Right kidney (tissue), 1 donor: ENCODE measurements at regions not wholly inside any gene's neighbourhood (a gene's known extent, or its start where the extent isn't known, plus 50 kb on each side); places are given as distances from the start of the nearest gene placed in this dataset.

Experiments used
- DNase-seq: peaks from one replicate; pipeline ENCODE4 v3.0.0-alpha.2; 2016

- no peak for DNase-seq
These were observed 378.8 kb upstream of the TUSC1 start for GRCh38 chr9:26057050-26057449.

- no peak for DNase-seq
These were observed 376.6 kb upstream of the TUSC1 start for GRCh38 chr9:26054600-26055520.

- no peak for DNase-seq
These were observed 375.7 kb upstream of the TUSC1 start for GRCh38 chr9:26053954-26054353.

- no peak for DNase-seq
These were observed 365.2 kb upstream of the TUSC1 start for GRCh38 chr9:26043431-26043830.

DNA sequence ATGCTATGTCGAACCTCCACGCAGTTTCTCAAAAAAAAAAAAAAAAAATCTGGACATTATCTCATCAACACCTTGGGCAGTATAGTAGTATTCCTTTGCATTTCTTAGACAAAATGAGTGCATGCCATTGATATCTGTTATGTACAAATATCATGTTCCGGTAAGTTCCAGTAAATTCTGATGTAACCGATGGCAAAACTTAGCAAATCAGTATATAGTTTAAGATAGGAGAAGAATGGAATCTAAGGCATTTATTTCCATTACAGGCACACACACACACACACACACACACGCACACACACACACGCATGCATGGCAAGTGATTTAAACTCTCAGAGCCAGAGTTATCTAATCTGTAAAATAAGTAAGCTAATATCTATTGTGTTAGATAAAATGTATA lies 356.5 kb upstream of the TUSC1 start:
- no peak for DNase-seq

GRCh38 chr9:26033336-26033735 lies 355.1 kb upstream of the TUSC1 start:
- no peak for DNase-seq

GRCh38 chr9:26026423-26027100 lies 348.3 kb upstream of the TUSC1 start:
- DNase-seq = no peak

DNA sequence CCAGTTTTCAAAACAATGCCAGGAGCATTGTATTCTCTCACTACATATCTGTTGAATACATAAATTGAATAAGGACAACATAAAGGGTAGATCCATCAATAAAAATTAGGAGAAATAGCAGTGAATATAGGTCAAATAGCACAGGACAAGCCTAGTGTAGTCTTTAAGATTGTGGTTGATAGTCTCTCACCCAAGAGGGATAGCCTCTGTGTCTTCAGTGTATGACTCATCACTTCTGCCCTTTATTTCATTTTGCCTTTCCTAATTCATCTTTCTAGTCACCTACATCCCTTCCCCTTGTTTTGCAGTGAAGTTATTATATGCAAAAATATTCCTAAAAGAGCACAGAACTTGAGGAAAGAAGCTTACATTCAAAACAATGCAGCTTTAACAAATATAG lies 335.0 kb upstream of the TUSC1 start:
- DNase-seq = no peak

DNA sequence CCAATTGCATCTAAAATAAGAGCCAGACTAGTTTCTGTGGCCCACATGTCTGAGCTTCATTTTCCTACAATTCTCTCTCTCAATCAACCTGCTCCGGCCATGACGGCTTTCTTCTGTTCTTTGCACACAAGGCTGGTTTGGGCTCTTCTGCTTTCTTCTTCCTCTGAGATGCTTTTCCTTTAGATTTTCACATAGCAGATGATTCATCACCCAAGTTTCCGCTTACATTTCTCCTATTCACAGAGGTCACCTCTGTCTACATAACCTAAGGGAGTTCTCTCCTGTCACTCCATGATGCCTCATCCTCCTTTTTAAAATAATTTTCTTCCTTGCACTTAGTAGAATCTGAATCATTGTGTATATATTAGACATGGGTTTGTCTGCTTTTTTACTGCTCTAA lies 334.6 kb upstream of the TUSC1 start:
- no peak for DNase-seq

- DNase-seq = no peak
These were observed 316.4 kb upstream of the TUSC1 start for GRCh38 chr9:25994605-25995004.

DNA sequence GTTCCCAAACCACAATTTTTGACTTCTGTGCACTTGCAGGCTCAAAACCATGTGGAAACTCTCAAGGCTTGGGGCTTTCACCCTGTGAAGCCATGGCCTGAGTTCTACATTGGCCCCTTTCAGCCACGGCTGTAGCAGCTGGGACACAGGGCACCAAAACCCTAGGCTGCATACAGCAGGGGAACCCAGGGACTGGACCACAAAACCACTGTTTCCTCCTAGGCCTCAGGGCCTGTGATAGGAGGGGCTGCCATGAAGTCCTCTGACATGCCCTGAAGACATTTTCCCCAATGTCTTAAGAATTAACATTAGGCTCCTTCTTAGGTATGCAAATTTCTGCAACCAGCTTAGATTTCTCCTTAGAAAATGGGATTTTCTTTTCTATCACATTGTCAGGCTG lies 312.1 kb upstream of the TUSC1 start:
- DNase-seq = no peak

DNA sequence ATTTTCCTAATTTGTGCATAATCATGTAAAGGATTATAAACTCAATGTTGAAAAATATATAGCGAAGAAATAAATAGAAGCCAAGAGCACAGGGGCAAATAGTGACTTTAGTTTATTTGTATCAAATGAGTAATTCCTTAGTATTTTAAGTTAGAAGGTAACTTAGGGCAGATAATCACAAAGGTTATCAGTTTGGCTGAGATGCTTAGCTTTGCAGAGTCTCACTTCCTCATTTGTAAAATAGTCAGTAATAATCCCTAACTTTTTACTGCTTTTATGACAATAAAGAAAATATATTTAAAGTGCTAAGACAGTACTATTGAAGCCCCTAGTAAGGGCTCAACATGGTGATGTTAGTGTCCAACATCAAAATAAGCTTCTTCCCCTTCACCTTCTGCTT lies 297.4 kb upstream of the TUSC1 start:
- DNase-seq = no peak

- peak; percentile 1 for DNase-seq
These were observed 286.0 kb upstream of the TUSC1 start for GRCh38 chr9:25964239-25964638.

DNA sequence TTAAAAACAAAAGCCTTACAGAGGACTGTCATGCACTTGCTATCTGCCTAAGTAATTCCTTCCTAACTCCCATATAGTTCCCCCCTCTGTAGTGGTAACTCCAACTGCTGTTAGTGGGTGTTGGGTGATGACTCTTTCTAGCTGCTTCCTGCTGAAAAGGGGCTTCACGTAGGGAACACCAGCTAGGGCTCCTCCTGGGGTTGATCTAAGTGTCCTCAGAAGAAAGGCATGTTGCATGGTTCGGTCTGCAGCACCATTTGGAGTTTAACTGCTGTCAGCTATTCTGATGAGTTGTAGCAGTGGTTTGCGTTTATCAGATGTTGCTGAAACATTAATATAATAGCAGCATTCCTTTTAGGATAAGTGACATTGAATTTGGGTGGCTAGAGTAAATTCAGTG lies 281.9 kb upstream of the TUSC1 start:
- DNase-seq = no peak

DNA sequence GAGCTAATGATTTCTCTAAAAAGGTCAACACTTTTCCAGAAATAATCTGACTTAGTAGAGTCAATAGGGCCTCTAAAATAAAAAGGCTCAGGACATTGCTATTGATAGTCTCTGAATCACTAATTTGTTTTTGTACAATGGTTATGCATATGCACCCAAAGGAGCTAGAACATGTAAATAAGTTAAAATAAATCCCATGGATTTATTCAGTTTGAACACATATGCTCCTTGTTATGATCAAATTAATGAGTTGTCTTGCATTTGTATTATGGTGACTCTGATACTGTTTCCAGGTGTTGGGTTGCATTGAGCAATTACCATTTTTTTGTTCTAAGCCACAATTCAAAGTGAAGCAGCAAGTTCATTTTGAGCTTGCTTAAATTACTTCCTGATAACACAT lies 276.0 kb upstream of the TUSC1 start:
- DNase-seq = no peak

DNA sequence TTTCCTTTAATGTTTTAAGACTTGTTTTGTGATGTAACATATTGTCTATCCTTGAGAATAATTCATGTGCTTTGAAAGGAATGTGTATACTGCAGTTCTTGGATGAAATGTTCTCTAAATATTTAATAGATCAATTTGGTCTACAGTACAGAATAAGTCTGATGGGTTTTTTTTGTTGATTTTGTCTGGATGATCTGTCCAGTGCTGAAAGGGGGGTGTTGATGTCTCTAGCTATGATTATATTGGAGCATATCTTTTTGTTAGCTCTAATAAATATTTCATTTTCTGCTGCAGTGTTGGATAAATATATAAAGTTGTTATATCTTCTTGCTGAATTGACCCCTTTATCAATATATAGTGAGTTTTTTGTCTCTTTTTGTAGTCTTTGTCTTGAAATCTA lies 269.9 kb upstream of the TUSC1 start:
- no peak for DNase-seq

GRCh38 chr9:25939126-25939525 lies 260.9 kb upstream of the TUSC1 start:
- no peak for DNase-seq

- DNase-seq = no peak
These were observed 257.8 kb upstream of the TUSC1 start for GRCh38 chr9:25936031-25936430.

GRCh38 chr9:25935188-25935587 lies 256.9 kb upstream of the TUSC1 start:
- DNase-seq = no peak

GRCh38 chr9:25918761-25919160 lies 240.5 kb upstream of the TUSC1 start:
- DNase-seq = no peak

- no peak for DNase-seq
These were observed 239.6 kb upstream of the TUSC1 start for GRCh38 chr9:25917731-25918362.

DNA sequence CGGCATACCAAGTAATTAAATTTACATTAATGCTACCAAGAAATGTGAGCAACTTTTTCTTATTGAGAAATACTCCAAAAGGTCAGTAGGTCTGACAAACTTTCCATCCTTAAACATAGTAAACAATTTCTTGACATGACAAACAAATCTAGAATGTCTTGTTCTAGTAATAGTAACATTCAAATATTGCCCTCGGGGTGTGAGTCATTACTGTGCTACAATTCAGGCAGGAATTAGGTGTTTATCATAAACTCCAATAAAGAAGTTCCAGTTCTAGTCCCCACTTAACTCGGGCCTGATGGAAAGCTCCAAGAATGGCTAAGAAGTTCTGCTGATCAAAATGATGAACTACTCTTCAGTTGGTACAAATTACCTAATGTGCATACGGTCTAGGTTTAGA lies 235.6 kb upstream of the TUSC1 start:
- DNase-seq = no peak

DNA sequence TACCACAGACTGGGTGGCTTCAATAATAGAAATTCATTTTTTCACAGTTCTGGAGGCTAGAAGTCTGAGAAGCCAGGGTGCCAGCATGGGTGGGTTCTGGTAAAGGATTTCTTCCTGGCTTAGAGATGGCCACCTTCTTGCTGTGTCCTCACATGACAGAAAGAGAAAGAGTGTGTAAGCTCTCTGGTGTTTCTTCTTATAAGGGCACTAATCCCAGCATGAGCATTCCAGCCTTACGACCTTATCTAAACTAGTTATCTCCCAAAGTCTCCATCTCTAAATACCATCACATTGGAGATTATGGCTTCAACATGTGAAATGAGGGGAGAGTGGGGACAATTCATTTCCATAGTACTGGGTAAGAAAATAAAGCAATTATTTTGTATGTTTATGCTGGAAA lies 226.5 kb upstream of the TUSC1 start:
- no peak for DNase-seq

GRCh38 chr9:25891527-25891926 lies 213.3 kb upstream of the TUSC1 start:
- DNase-seq = no peak
